Muscle of leg (tissue), 3 donors: ENCODE measurements at regions not wholly inside any gene's neighbourhood (a gene's known extent, or its start where the extent isn't known, plus 50 kb on each side); places are given as distances from the start of the nearest gene placed in this dataset.
A peak's percentile ranks its signal among the peaks of the same experiment; 100 is the strongest.

Experiments
- DNase-seq: peaks from one replicate; pipeline ENCODE4 v3.0.0; 2013
- H3K27ac ChIP-seq: one replicate; pipeline ENCODE4 v1.5.1; 2013; ENCODE audit warnings: mild to moderate bottlenecking, low read length, control low read depth
- H3K27me3 ChIP-seq: one replicate; pipeline ENCODE4 v1.6.1; 2013; ENCODE audit warnings: low read length; ENCODE audit not compliant: control insufficient read depth, insufficient read depth
- H3K36me3 ChIP-seq: one replicate; pipeline ENCODE4 v1.6.1; 2013; ENCODE audit warnings: low read length; ENCODE audit not compliant: control insufficient read depth, insufficient read depth
- H3K4me1 ChIP-seq: one replicate; pipeline ENCODE4 v1.6.1; 2013; ENCODE audit warnings: low read length; ENCODE audit not compliant: control insufficient read depth, insufficient read depth
- H3K4me3 ChIP-seq: one replicate; pipeline ENCODE4 v1.5.1; 2013; ENCODE audit warnings: low read length, control low read depth
- H3K9me3 ChIP-seq: replicated peaks from 2 replicates; pipeline ENCODE4 v1.6.1; 2013; ENCODE audit warnings: low read depth, low read length; ENCODE audit not compliant: control insufficient read depth
- WGBS: methylation state at CpG from one replicate; pipeline ENCODE4 v1.1.5; 2013; ENCODE audit warnings: missing lambda C conversion rate; ENCODE audit not compliant: insufficient coverage; 5-methylcytosine and 5-hydroxymethylcytosine counted together

GRCh38 chr12:83805156-83805772 lies 1107.3 kb downstream of the SLC6A15 start:
- no peaks in the 10 kb centered on the region for H3K27me3 ChIP-seq
- H3K4me1 ChIP-seq: no peaks in the 10 kb centered on the region
- H3K36me3 ChIP-seq: no peaks in the 10 kb centered on the region
- H3K4me3 ChIP-seq: no peak overlapping the region
- H3K9me3 ChIP-seq: no peaks in the 10 kb centered on the region
- no peak for DNase-seq
- no peak overlapping the region for H3K27ac ChIP-seq
- WGBS: no CpG with 5 or more reads among the region's 4 CpGs

GRCh38 chr12:83801972-83802371 lies 1110.6 kb downstream of the SLC6A15 start:
- no peak for DNase-seq
- no peaks in the 10 kb centered on the region for H3K9me3 ChIP-seq
- no peak overlapping the region for H3K27ac ChIP-seq
- no peaks in the 10 kb centered on the region for H3K36me3 ChIP-seq
- no peaks in the 10 kb centered on the region for H3K4me1 ChIP-seq
- H3K4me3 ChIP-seq: no peak overlapping the region
- H3K27me3 ChIP-seq: no peaks in the 10 kb centered on the region

- no peaks in the 10 kb centered on the region for H3K36me3 ChIP-seq
- H3K27me3 ChIP-seq: no peaks in the 10 kb centered on the region
- no peak overlapping the region for H3K27ac ChIP-seq
- H3K9me3 ChIP-seq: no peaks in the 10 kb centered on the region
- H3K4me3 ChIP-seq: no peak overlapping the region
- no peaks in the 10 kb centered on the region for H3K4me1 ChIP-seq
- DNase-seq: no peak
- no CpG with 5 or more reads among the region's 2 CpGs for WGBS
These were observed 1112.6 kb downstream of the SLC6A15 start for GRCh38 chr12:83800022-83800421.

GRCh38 chr12:83796531-83796930 lies 1109.8 kb downstream of the TMTC2 start:
- Histone ChIP-seq H3K36me3 (no peaks in the 10 kb centered on the region), H3K27ac (no peak overlapping the region), H3K4me1 (no peaks in the 10 kb centered on the region), H3K9me3 (no peaks in the 10 kb centered on the region), H3K27me3 (no peaks in the 10 kb centered on the region), H3K4me3 (no peak overlapping the region)
- WGBS: 69% methylated on average over 2 of the region's 3 CpGs
- DNase-seq: no peak

GRCh38 chr12:83793616-83794015 lies 1106.9 kb downstream of the TMTC2 start:
- Histone ChIP-seq H3K27me3 (no peaks in the 10 kb centered on the region), H3K27ac (no peak overlapping the region), H3K4me3 (no peak overlapping the region), H3K36me3 (no peaks in the 10 kb centered on the region), H3K9me3 (no peaks in the 10 kb centered on the region), H3K4me1 (no peaks in the 10 kb centered on the region)
- DNase-seq: no peak

- 65% methylated on average over 2 of the region's 7 CpGs for WGBS
These were observed 1097.7 kb downstream of the TMTC2 start for GRCh38 chr12:83784298-83784890.

GRCh38 chr12:83779526-83779925 lies 1092.8 kb downstream of the TMTC2 start:
- no peaks in the 10 kb centered on the region for H3K36me3 ChIP-seq
- H3K27ac ChIP-seq: no peak overlapping the region
- peak; percentile 56 for DNase-seq
- H3K9me3 ChIP-seq: no peaks in the 10 kb centered on the region
- H3K4me1 ChIP-seq: no peaks in the 10 kb centered on the region
- H3K4me3 ChIP-seq: no peak overlapping the region
- H3K27me3 ChIP-seq: no peaks in the 10 kb centered on the region
- WGBS: no CpG with 5 or more reads among the region's 2 CpGs

More at GRCh38 chr12:83784298-83784890, 1097.7 kb downstream of the TMTC2 start:
- Histone ChIP-seq H3K4me1 (no peaks in the 10 kb centered on the region), H3K27me3 (no peaks in the 10 kb centered on the region), H3K36me3 (no peaks in the 10 kb centered on the region), H3K4me3 (no peak overlapping the region), H3K9me3 (no peaks in the 10 kb centered on the region), H3K27ac (no peak overlapping the region)
- DNase-seq: no peak

GRCh38 chr12:83769151-83769550 lies 1082.4 kb downstream of the TMTC2 start:
- H3K27ac ChIP-seq: no peak overlapping the region
- no peaks in the 10 kb centered on the region for H3K36me3 ChIP-seq
- H3K27me3 ChIP-seq: no peaks in the 10 kb centered on the region
- DNase-seq: no peak
- no peaks in the 10 kb centered on the region for H3K4me1 ChIP-seq
- no CpG with 5 or more reads among the region's 3 CpGs for WGBS
- no peak overlapping the region for H3K4me3 ChIP-seq
- H3K9me3 ChIP-seq: peaks cover 8% of the 10 kb centered on the region

- WGBS: no CpG with 5 or more reads among the region's 1 CpG
- Histone ChIP-seq H3K36me3 (no peaks in the 10 kb centered on the region), H3K9me3 (peaks cover 4% of the 10 kb centered on the region), H3K27ac (no peak overlapping the region), H3K4me3 (no peak overlapping the region), H3K4me1 (no peaks in the 10 kb centered on the region), H3K27me3 (no peaks in the 10 kb centered on the region)
- DNase-seq: peak; percentile 25
These were observed 1081.0 kb downstream of the TMTC2 start for GRCh38 chr12:83767723-83768122.

GRCh38 chr12:83763425-83763824 lies 1076.7 kb downstream of the TMTC2 start:
- H3K27ac ChIP-seq: no peak overlapping the region
- no peaks in the 10 kb centered on the region for H3K27me3 ChIP-seq
- no peak for DNase-seq
- no peak overlapping the region for H3K4me3 ChIP-seq
- no CpG with 5 or more reads among the region's 6 CpGs for whole genome bisulfite sequencing
- H3K9me3 ChIP-seq: no peaks in the 10 kb centered on the region
- H3K4me1 ChIP-seq: no peaks in the 10 kb centered on the region
- no peaks in the 10 kb centered on the region for H3K36me3 ChIP-seq

- H3K4me3 ChIP-seq: no peak overlapping the region
- H3K27ac ChIP-seq: no peak overlapping the region
- no peak for DNase-seq
- no CpG with 5 or more reads among the region's 2 CpGs for WGBS
- no peaks in the 10 kb centered on the region for H3K9me3 ChIP-seq
- no peaks in the 10 kb centered on the region for H3K4me1 ChIP-seq
- no peaks in the 10 kb centered on the region for H3K36me3 ChIP-seq
- H3K27me3 ChIP-seq: no peaks in the 10 kb centered on the region
These were observed 1073.2 kb downstream of the TMTC2 start for GRCh38 chr12:83759906-83760305.
